ENCODE measurements at regions not wholly inside any gene's neighbourhood (a gene's known extent, or its start where the extent isn't known, plus 50 kb on each side); places are given as distances from the start of the nearest gene placed in this dataset.

DNA sequence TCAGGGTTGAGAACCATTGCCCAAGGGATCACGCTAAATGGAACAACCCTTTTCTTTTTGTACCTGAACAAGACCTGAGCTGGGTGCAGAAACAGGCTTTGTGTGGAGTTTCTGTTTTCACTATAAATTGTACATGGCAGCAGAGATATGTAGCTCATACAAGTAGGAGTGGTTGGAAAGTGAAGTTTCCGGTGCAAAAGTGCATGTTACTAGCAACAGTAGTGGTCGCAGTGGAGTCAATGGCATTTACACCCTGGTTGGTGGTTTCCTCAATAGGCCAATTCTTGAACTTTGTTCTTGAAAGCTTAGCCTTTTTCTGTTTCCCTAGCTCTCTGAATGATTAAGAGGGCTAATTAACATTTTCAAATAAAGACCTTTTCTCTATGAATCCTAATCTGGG, 170.7 kb downstream of the NEBL start:
- peaks cover 29% of the 10 kb centered on the region for H3K9me3 ChIP-seq (replicated peaks)
- TF ChIP-seq, protein P1, sequence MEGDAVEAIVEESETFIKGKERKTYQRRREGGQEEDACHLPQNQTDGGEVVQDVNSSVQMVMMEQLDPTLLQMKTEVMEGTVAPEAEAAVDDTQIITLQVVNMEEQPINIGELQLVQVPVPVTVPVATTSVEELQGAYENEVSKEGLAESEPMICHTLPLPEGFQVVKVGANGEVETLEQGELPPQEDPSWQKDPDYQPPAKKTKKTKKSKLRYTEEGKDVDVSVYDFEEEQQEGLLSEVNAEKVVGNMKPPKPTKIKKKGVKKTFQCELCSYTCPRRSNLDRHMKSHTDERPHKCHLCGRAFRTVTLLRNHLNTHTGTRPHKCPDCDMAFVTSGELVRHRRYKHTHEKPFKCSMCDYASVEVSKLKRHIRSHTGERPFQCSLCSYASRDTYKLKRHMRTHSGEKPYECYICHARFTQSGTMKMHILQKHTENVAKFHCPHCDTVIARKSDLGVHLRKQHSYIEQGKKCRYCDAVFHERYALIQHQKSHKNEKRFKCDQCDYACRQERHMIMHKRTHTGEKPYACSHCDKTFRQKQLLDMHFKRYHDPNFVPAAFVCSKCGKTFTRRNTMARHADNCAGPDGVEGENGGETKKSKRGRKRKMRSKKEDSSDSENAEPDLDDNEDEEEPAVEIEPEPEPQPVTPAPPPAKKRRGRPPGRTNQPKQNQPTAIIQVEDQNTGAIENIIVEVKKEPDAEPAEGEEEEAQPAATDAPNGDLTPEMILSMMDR (IDR thresholded peaks at IDR 0.05; ENCODE audit: borderline replicate concordance): no peak
- no peaks in the 10 kb centered on the region for H3K27me3 ChIP-seq (ENCODE audit: low read depth)
- H3K36me3 ChIP-seq: no peaks in the 10 kb centered on the region
- no peak for DNase-seq
- intact Hi-C loops (cut with micrococcal nuclease): no loop called here
- H3K4me1 ChIP-seq: no peaks in the 10 kb centered on the region
- H3K27ac ChIP-seq (replicated peaks): no peak overlapping the region
- no peak overlapping the region for H3K4me3 ChIP-seq

DNA sequence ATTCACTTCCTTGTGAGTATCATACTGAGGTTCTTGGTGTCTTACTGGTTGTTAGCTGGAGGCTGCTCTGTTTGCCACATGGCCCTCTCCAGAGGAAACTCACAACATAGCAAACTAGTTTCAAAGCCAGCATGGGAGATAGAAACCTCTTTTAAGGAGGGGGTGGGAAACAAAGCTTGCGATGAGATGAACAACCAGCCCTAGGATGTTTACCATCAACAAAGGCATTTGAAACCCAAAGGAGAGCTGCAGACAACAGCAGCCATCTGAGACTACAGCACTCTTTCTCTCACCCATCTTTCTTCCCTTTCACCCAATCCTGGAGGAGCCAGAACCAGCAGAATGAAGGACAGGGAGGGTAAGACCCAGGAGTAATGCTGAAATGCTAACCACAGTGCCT, 182.1 kb downstream of the NEBL start:
- Histone ChIP-seq H3K27ac (replicated peaks) (no peak overlapping the region), H3K4me3 (no peak overlapping the region), H3K9me3 (replicated peaks) (peaks cover 9% of the 10 kb centered on the region), H3K27me3 (ENCODE audit: low read depth) (no peaks in the 10 kb centered on the region), H3K4me1 (no peaks in the 10 kb centered on the region), H3K36me3 (no peaks in the 10 kb centered on the region)
- intact Hi-C loops (cut with micrococcal nuclease): no loop called here
- no peak for DNase-seq
- TF ChIP-seq, protein P1 (IDR thresholded peaks at IDR 0.05; ENCODE audit: borderline replicate concordance): no peak

DNA sequence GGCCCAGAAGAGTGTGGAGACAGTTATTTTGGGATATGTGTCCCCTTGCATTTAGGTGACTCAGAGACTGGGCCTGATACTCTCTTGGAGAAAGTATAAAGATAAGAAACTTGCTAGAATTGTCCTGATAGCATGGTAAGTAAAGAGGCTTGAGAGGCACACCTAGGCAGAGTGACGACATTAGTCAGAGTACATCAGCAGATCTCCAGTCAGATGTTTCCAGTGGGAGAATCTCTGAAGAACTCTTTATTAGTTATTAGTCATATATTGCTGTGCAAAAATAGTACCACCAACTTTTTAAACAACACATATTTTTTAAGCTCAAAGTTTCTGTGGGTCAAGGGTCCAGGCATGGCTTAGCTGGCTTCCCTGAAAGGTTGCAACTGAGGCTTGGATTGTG, 182.6 kb downstream of the NEBL start:
- TF ChIP-seq, protein P1 (IDR thresholded peaks at IDR 0.05; ENCODE audit: borderline replicate concordance): no peak
- H3K9me3 ChIP-seq (replicated peaks): peaks cover 9% of the 10 kb centered on the region
- no peaks in the 10 kb centered on the region for H3K36me3 ChIP-seq
- H3K4me1 ChIP-seq: no peaks in the 10 kb centered on the region
- no peak overlapping the region for H3K4me3 ChIP-seq
- no peak for DNase-seq
- H3K27me3 ChIP-seq (ENCODE audit: low read depth): no peaks in the 10 kb centered on the region
- intact Hi-C loops (cut with micrococcal nuclease): no loop called here
- no peak overlapping the region for H3K27ac ChIP-seq (replicated peaks)

- intact Hi-C loops (cut with micrococcal nuclease): no loop called here
- TF ChIP-seq, protein P1 (IDR thresholded peaks at IDR 0.05; ENCODE audit: borderline replicate concordance): no peak
- H3K9me3 ChIP-seq (replicated peaks): peaks cover 9% of the 10 kb centered on the region
- no peaks in the 10 kb centered on the region for H3K27me3 ChIP-seq (ENCODE audit: low read depth)
- H3K4me1 ChIP-seq: no peaks in the 10 kb centered on the region
- H3K27ac ChIP-seq (replicated peaks): no peak overlapping the region
- no peak for DNase-seq
- no peak overlapping the region for H3K4me3 ChIP-seq
- H3K36me3 ChIP-seq: no peaks in the 10 kb centered on the region
These were observed 183.7 kb downstream of the NEBL start for GRCh38 chr10:20713420-20713819.

- Histone ChIP-seq H3K9me3 (replicated peaks) (peaks cover 9% of the 10 kb centered on the region), H3K36me3 (no peaks in the 10 kb centered on the region), H3K27me3 (ENCODE audit: low read depth) (no peaks in the 10 kb centered on the region), H3K4me3 (no peak overlapping the region), H3K27ac (replicated peaks) (no peak overlapping the region), H3K4me1 (no peaks in the 10 kb centered on the region)
- intact Hi-C loops (cut with micrococcal nuclease): no loop called here
- no peak for DNase-seq
- TF ChIP-seq, protein P1 (IDR thresholded peaks at IDR 0.05; ENCODE audit: borderline replicate concordance): no peak
These were observed 184.3 kb downstream of the NEBL start for GRCh38 chr10:20712774-20713173.

DNA sequence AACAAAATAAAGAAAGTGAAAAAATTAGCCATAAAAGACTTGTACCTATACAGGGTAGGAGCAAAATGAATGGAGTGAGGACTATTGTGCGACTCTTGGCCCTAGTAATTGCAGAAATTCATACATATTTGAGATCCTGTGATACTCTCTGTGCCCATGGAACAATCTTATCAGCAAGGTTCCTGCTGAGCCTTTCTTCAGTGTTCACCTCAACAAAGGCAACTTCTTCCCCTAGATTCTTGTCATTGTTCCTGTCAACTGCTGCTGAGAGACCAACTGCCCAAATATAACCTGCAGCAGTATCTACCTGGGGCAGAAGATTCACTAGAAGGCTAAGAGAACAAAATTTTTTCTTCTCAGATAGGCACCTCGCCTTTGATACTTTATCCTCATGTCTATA, 187.4 kb downstream of the NEBL start:
- no peak for DNase-seq
- Histone ChIP-seq H3K4me3 (no peak overlapping the region), H3K27me3 (ENCODE audit: low read depth) (no peaks in the 10 kb centered on the region), H3K9me3 (replicated peaks) (no peaks in the 10 kb centered on the region), H3K27ac (replicated peaks) (no peak overlapping the region), H3K36me3 (no peaks in the 10 kb centered on the region), H3K4me1 (no peaks in the 10 kb centered on the region)
- TF ChIP-seq, protein P1 (IDR thresholded peaks at IDR 0.05; ENCODE audit: borderline replicate concordance): no peak
- intact Hi-C loops (cut with micrococcal nuclease): no loop called here

Measured in left ventricle myocardium inferior (tissue), 1 donor.